ENCODE measurements at regions not wholly inside any gene's neighbourhood (a gene's known extent, or its start where the extent isn't known, plus 50 kb on each side); places are given as distances from the start of the nearest gene placed in this dataset.

- no peak for TF ChIP-seq POLR2A (IDR thresholded peaks at IDR 0.05)
- no peak for TF ChIP-seq CTCF (IDR thresholded peaks at IDR 0.05)
- TF ChIP-seq POLR2AphosphoS5 (IDR thresholded peaks at IDR 0.05), result no peak
Measured at GRCh38 chr1:109818271-109818987, 54.7 kb upstream of the EPS8L3 start.
